Immature natural killer cell (primary cell): ENCODE measurements at regions not wholly inside any gene's neighbourhood (a gene's known extent, or its start where the extent isn't known, plus 50 kb on each side); places are given as distances from the start of the nearest gene placed in this dataset.
"Not testable (repeated sequence)": the region's sequence is repeated elsewhere in the genome, so short reads cannot be mapped to it uniquely, and the experiment has no call there.

ENCODE experiments used
- DNase-seq, 3 donors: peaks; one replicate each; pipeline ENCODE4 v3.0.0; 2022; ENCODE audit warnings: mixed read lengths in 1 of 3
- H3K27ac Mint-ChIP-seq, 6 donors: one replicate each; pipeline ENCODE4 v1.8.0; 2020; ENCODE audit warnings: mixed read lengths in 6 of 6, mild to moderate bottlenecking in 5 of 6, inconsistent platforms in 4 of 6, moderate library complexity in 3 of 6
- H3K27me3 Mint-ChIP-seq, 3 donors: one replicate each; pipeline ENCODE4 v1.8.0; 2020 to 2021; ENCODE audit warnings: low read depth in 3 of 3, mild to moderate bottlenecking in 3 of 3, mixed read lengths in 3 of 3, moderate library complexity in 3 of 3, inconsistent platforms in 1 of 3
- H3K36me3 Mint-ChIP-seq, 3 donors: one replicate each; pipeline ENCODE4 v1.8.0; 2020; ENCODE audit warnings: mixed read lengths in 3 of 3, inconsistent platforms in 2 of 3, mild to moderate bottlenecking in 2 of 3
- H3K4me1 Mint-ChIP-seq, 2 donors: one replicate each; pipeline ENCODE4 v1.8.0; 2020; ENCODE audit warnings: inconsistent platforms in 2 of 2, mild to moderate bottlenecking in 2 of 2, mixed read lengths in 2 of 2, moderate library complexity in 1 of 2
- H3K4me3 Mint-ChIP-seq, 5 donors: one replicate each; pipeline ENCODE4 v1.8.0; 2020; ENCODE audit warnings: mild to moderate bottlenecking in 5 of 5, mixed read lengths in 5 of 5, inconsistent platforms in 3 of 5, moderate library complexity in 3 of 5
- H3K9me3 Mint-ChIP-seq, 6 donors: one replicate each; pipeline ENCODE4 v1.8.0; 2020; ENCODE audit warnings: mild to moderate bottlenecking in 6 of 6, mixed read lengths in 6 of 6, inconsistent platforms in 4 of 6, moderate library complexity in 3 of 6

- H3K9me3 Mint-ChIP-seq: no peaks in the 10 kb centered on the region
- peaks cover 0 to 3% of the 10 kb centered on the region in 2 donors for H3K4me1 Mint-ChIP-seq
- peaks cover 0 to 10% (median 2%) of the 10 kb centered on the region in 3 donors for H3K27me3 Mint-ChIP-seq
- no peak for DNase-seq
- no peak overlapping the region for H3K4me3 Mint-ChIP-seq
- H3K27ac Mint-ChIP-seq: no peak overlapping the region
- H3K36me3 Mint-ChIP-seq: no peaks in the 10 kb centered on the region
Measured at GRCh38 chr14:21939836-21940235, 266.2 kb upstream of the OR4E1 start.

- Mint-ChIP-seq H3K36me3 (no peaks in the 10 kb centered on the region), H3K27me3 (peaks cover 0 to 2% (median 2%) of the 10 kb centered on the region in 3 donors), H3K4me3 (no peak overlapping the region), H3K4me1 (peaks cover 0 to 5% of the 10 kb centered on the region in 2 donors), H3K9me3 (no peaks in the 10 kb centered on the region), H3K27ac (no peak overlapping the region)
- no peak for DNase-seq
Measured at GRCh38 chr14:21937996-21938395, 264.4 kb upstream of the OR4E1 start.

GRCh38 chr14:21933681-21934080 lies 260.1 kb upstream of the OR4E1 start:
- H3K4me1 Mint-ChIP-seq: peaks cover 6 to 7% of the 10 kb centered on the region in 2 donors
- no peak overlapping the region for H3K27ac Mint-ChIP-seq
- no peaks in the 10 kb centered on the region for H3K9me3 Mint-ChIP-seq
- H3K36me3 Mint-ChIP-seq: no peaks in the 10 kb centered on the region
- peaks cover 2 to 3% (median 2%) of the 10 kb centered on the region in 3 donors for H3K27me3 Mint-ChIP-seq
- peak; percentile 32 to 47 (median 41) for DNase-seq
- no peak overlapping the region for H3K4me3 Mint-ChIP-seq

- DNase-seq: peak; percentile 66 to 70 (median 68)
- H3K4me3 Mint-ChIP-seq: peak overlapping the region; percentile 77 to 94 (median 81)
- H3K27ac Mint-ChIP-seq: peak overlapping the region; percentile 79 to 93 (median 91)
- peaks cover 73 to 80% of the 10 kb centered on the region in 2 donors for H3K4me1 Mint-ChIP-seq
- H3K27me3 Mint-ChIP-seq: peaks cover 0 to 6% (median 0%) of the 10 kb centered on the region in 3 donors
- peaks cover 2 to 4% (median 3%) of the 10 kb centered on the region in 3 donors for H3K36me3 Mint-ChIP-seq
- H3K9me3 Mint-ChIP-seq: no peaks in the 10 kb centered on the region
Measured at GRCh38 chr14:21924479-21924878, 250.9 kb upstream of the OR4E1 start.

- Mint-ChIP-seq H3K4me1 (peaks cover 76 to 82% of the 10 kb centered on the region in 2 donors), H3K36me3 (peaks cover 2 to 4% (median 3%) of the 10 kb centered on the region in 3 donors), H3K4me3 (peak overlapping the region; percentile 77 to 94 (median 81)), H3K27ac (peak overlapping the region; percentile 79 to 93 (median 91)), H3K27me3 (peaks cover 0 to 5% (median 0%) of the 10 kb centered on the region in 3 donors), H3K9me3 (no peaks in the 10 kb centered on the region)
- peak; percentile 54 to 65 (median 64) for DNase-seq
Measured at GRCh38 chr14:21923820-21924219, 250.2 kb upstream of the OR4E1 start.

- no peak overlapping the region for H3K4me3 Mint-ChIP-seq
- H3K36me3 Mint-ChIP-seq: peaks cover 2 to 4% (median 3%) of the 10 kb centered on the region in 3 donors
- no peak for DNase-seq
- peak overlapping the region; percentile 49 to 92 (median 74) for H3K27ac Mint-ChIP-seq
- peaks cover 79 to 84% of the 10 kb centered on the region in 2 donors for H3K4me1 Mint-ChIP-seq
- no peaks in the 10 kb centered on the region for H3K9me3 Mint-ChIP-seq
- H3K27me3 Mint-ChIP-seq: peaks cover 0 to 4% (median 0%) of the 10 kb centered on the region in 3 donors
Measured at GRCh38 chr14:21921453-21921852, 247.8 kb upstream of the OR4E1 start.

GRCh38 chr14:21917699-21918436 lies 244.2 kb upstream of the OR4E1 start:
- peak; percentile 55 to 65 (median 65) for DNase-seq
- Mint-ChIP-seq H3K9me3 (no peaks in the 10 kb centered on the region), H3K4me3 (peak overlapping the region; percentile 78 to 88 (median 84)), H3K27me3 (no peaks in the 10 kb centered on the region), H3K27ac (peak overlapping the region; percentile 76 to 91 (median 86)), H3K36me3 (no peaks in the 10 kb centered on the region), H3K4me1 (peaks cover 57 to 62% of the 10 kb centered on the region in 2 donors)

GRCh38 chr14:21915826-21916225 lies 242.2 kb upstream of the OR4E1 start:
- Mint-ChIP-seq H3K27me3 (no peaks in the 10 kb centered on the region), H3K9me3 (no peaks in the 10 kb centered on the region), H3K4me3 (no peak overlapping the region)

GRCh38 chr14:21913759-21914158 lies 240.1 kb upstream of the OR4E1 start:
- Mint-ChIP-seq H3K4me3 (peak overlapping the region in 4 of 5 donors; percentile 7 to 42 (median 24)), H3K27ac (peak overlapping the region in 3 of 6 donors; percentile 30 to 44 (median 38)), H3K4me1 (peaks cover 21 to 24% of the 10 kb centered on the region in 2 donors), H3K27me3 (no peaks in the 10 kb centered on the region), H3K9me3 (no peaks in the 10 kb centered on the region), H3K36me3 (no peaks in the 10 kb centered on the region)
- peak; percentile 76 to 82 (median 78) for DNase-seq

More at GRCh38 chr14:21915826-21916225, 242.2 kb upstream of the OR4E1 start:
- Mint-ChIP-seq H3K27ac (no peak overlapping the region), H3K4me1 (peaks cover 37 to 41% of the 10 kb centered on the region in 2 donors), H3K36me3 (no peaks in the 10 kb centered on the region)
- no peak for DNase-seq

- no peak overlapping the region for H3K4me3 Mint-ChIP-seq
- DNase-seq: no peak
- no peaks in the 10 kb centered on the region for H3K9me3 Mint-ChIP-seq
- no peaks in the 10 kb centered on the region for H3K27me3 Mint-ChIP-seq
- H3K4me1 Mint-ChIP-seq: peaks cover 10 to 11% of the 10 kb centered on the region in 2 donors
- no peak overlapping the region for H3K27ac Mint-ChIP-seq
- no peaks in the 10 kb centered on the region for H3K36me3 Mint-ChIP-seq
Measured at GRCh38 chr14:21912367-21912766, 238.7 kb upstream of the OR4E1 start.

- no peak for DNase-seq
- H3K9me3 Mint-ChIP-seq: no peaks in the 10 kb centered on the region
- H3K27me3 Mint-ChIP-seq: no peaks in the 10 kb centered on the region
- H3K36me3 Mint-ChIP-seq: no peaks in the 10 kb centered on the region
- no peak overlapping the region for H3K4me3 Mint-ChIP-seq
- peaks cover 10 to 11% of the 10 kb centered on the region in 2 donors for H3K4me1 Mint-ChIP-seq
- H3K27ac Mint-ChIP-seq: no peak overlapping the region
Measured at GRCh38 chr14:21911877-21912276, 238.3 kb upstream of the OR4E1 start.

GRCh38 chr14:21910260-21910659 lies 236.6 kb upstream of the OR4E1 start:
- no peak overlapping the region for H3K4me3 Mint-ChIP-seq
- no peaks in the 10 kb centered on the region for H3K27me3 Mint-ChIP-seq
- no peak overlapping the region for H3K27ac Mint-ChIP-seq
- H3K9me3 Mint-ChIP-seq: no peaks in the 10 kb centered on the region
- H3K36me3 Mint-ChIP-seq: no peaks in the 10 kb centered on the region
- H3K4me1 Mint-ChIP-seq: peaks cover 10 to 11% of the 10 kb centered on the region in 2 donors
- no peak for DNase-seq

GRCh38 chr14:21902561-21903181 lies 229.1 kb upstream of the OR4E1 start:
- peak overlapping the region; percentile 73 to 96 (median 79) for H3K4me3 Mint-ChIP-seq
- peak overlapping the region; percentile 70 to 92 (median 84) for H3K27ac Mint-ChIP-seq
- DNase-seq: peak; percentile 21 to 39 (median 26)
- H3K9me3 Mint-ChIP-seq: peaks cover 0 to 4% (median 0%) of the 10 kb centered on the region in 6 donors
- H3K36me3 Mint-ChIP-seq: peaks cover 0 to 13% (median 8%) of the 10 kb centered on the region in 3 donors
- H3K27me3 Mint-ChIP-seq: peaks cover 0 to 2% (median 0%) of the 10 kb centered on the region in 3 donors
- H3K4me1 Mint-ChIP-seq: peaks cover 27 to 36% of the 10 kb centered on the region in 2 donors

GRCh38 chr14:21894898-21895194 lies 221.2 kb upstream of the OR4E1 start:
- not testable (repeated sequence) for H3K36me3 Mint-ChIP-seq, DNase-seq, H3K27me3 Mint-ChIP-seq, H3K27ac Mint-ChIP-seq, H3K9me3 Mint-ChIP-seq, H3K4me3 Mint-ChIP-seq
- peaks cover 10 to 15% of the 10 kb centered on the region in 2 donors for H3K4me1 Mint-ChIP-seq
